ENCODE measurements at regions not wholly inside any gene's neighbourhood (a gene's known extent, or its start where the extent isn't known, plus 50 kb on each side); places are given as distances from the start of the nearest gene placed in this dataset.

DNA sequence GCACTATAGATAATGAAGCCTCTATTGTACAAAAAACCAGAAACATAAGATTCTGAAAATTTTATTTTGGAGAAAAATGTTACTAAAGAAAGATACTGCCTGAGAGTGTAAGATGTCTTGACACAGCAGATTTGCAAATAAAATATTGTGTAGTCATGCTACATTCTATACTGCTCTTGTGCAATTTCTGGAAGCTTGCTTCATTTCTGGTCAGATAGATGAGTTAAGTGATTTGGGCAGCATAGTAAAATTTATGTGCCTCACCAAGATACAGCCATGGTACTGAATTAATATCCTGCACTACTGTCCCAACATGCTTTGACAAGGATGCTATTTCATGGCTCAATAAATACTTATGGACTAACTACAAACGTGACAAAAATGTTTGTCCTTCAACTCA lies 55.1 kb upstream of the STARD13 start:
- Histone ChIP-seq H3K4me3 (no peak overlapping the region), H3K27ac (no peak overlapping the region), H3K27me3 (no peaks in the 10 kb centered on the region), H3K4me1 (no peaks in the 10 kb centered on the region), H3K36me3 (no peaks in the 10 kb centered on the region), H3K9me3 (no peaks in the 10 kb centered on the region), H3K9ac (ENCODE audit: low read depth in 2 of 2, low read length in 2 of 2) (no peak overlapping the region)
- no peak for DNase-seq
- no peak for TF ChIP-seq CTCF (IDR thresholded peaks at IDR 0.05)
- intact Hi-C loops (cut with DNase I): no loop called here

- no peak overlapping the region for H3K4me3 ChIP-seq
- no peak for TF ChIP-seq CTCF (IDR thresholded peaks at IDR 0.05)
- no peaks in the 10 kb centered on the region for H3K36me3 ChIP-seq
- no peaks in the 10 kb centered on the region for H3K9me3 ChIP-seq
- no peaks in the 10 kb centered on the region for H3K4me1 ChIP-seq
- H3K27ac ChIP-seq: no peak overlapping the region
- no peaks in the 10 kb centered on the region for H3K27me3 ChIP-seq
- H3K9ac ChIP-seq (ENCODE audit: low read depth in 2 of 2, low read length in 2 of 2): no peak overlapping the region
- no peak for DNase-seq
- intact Hi-C loops (cut with DNase I): no loop called here
These were observed 56.4 kb upstream of the STARD13 start for GRCh38 chr13:33341861-33342452.

DNA sequence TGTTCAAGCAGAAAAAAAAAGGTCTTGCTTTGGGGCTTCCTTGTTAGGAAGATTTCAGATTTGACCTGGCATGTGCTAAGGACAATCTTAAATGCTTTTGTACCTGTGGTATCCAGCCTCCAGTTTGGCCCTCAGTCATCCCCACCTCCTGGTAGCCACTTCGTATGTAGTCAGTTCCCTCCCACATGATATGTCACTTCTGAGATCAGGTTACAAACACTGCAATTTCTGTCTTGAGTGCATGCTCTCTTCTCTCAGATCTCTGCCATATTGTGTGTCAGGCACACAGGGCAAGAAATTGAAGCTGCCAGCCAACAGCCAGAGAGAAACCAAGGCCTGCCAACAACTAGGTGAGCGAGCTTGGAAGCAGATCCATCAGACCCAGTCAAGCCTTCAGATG lies 60.3 kb upstream of the STARD13 start:
- intact Hi-C loops (cut with DNase I): no loop called here
- DNase-seq: no peak
- H3K36me3 ChIP-seq: no peaks in the 10 kb centered on the region
- H3K9me3 ChIP-seq: no peaks in the 10 kb centered on the region
- H3K4me1 ChIP-seq: no peaks in the 10 kb centered on the region
- no peaks in the 10 kb centered on the region for H3K27me3 ChIP-seq
- no peak overlapping the region for H3K4me3 ChIP-seq
- no peak for TF ChIP-seq CTCF (IDR thresholded peaks at IDR 0.05)
- H3K27ac ChIP-seq: no peak overlapping the region
- no peak overlapping the region for H3K9ac ChIP-seq (ENCODE audit: low read depth in 2 of 2, low read length in 2 of 2)

- Histone ChIP-seq H3K36me3 (no peaks in the 10 kb centered on the region), H3K4me1 (peaks cover 7% of the 10 kb centered on the region), H3K27me3 (no peaks in the 10 kb centered on the region), H3K27ac (no peak overlapping the region), H3K9ac (ENCODE audit: low read depth in 2 of 2, low read length in 2 of 2) (no peak overlapping the region), H3K4me3 (no peak overlapping the region), H3K9me3 (no peaks in the 10 kb centered on the region)
- intact Hi-C loops (cut with DNase I): no loop called here
- no peak for TF ChIP-seq CTCF (IDR thresholded peaks at IDR 0.05)
- no peak for DNase-seq
These were observed 62.3 kb upstream of the STARD13 start for GRCh38 chr13:33347861-33348260.

GRCh38 chr13:33348366-33348765 lies 62.8 kb upstream of the STARD13 start:
- no peaks in the 10 kb centered on the region for H3K9me3 ChIP-seq
- H3K27me3 ChIP-seq: no peaks in the 10 kb centered on the region
- no peak for DNase-seq
- no peak for TF ChIP-seq CTCF (IDR thresholded peaks at IDR 0.05)
- no peaks in the 10 kb centered on the region for H3K36me3 ChIP-seq
- peaks cover 7% of the 10 kb centered on the region for H3K4me1 ChIP-seq
- no peak overlapping the region for H3K4me3 ChIP-seq
- H3K9ac ChIP-seq (ENCODE audit: low read depth in 2 of 2, low read length in 2 of 2): no peak overlapping the region
- H3K27ac ChIP-seq: no peak overlapping the region
- intact Hi-C loops (cut with DNase I): no loop called here
